H1 (cell line): ENCODE measurements at regions not wholly inside any gene's neighbourhood (a gene's known extent, or its start where the extent isn't known, plus 50 kb on each side); places are given as distances from the start of the nearest gene placed in this dataset.

Source experiments
- TF ChIP-seq, protein P1 (sequence below): IDR thresholded peaks from 2 replicates; pipeline ENCODE4 v1.6.1; 2012; ENCODE audit warnings: inconsistent platforms

DNA sequence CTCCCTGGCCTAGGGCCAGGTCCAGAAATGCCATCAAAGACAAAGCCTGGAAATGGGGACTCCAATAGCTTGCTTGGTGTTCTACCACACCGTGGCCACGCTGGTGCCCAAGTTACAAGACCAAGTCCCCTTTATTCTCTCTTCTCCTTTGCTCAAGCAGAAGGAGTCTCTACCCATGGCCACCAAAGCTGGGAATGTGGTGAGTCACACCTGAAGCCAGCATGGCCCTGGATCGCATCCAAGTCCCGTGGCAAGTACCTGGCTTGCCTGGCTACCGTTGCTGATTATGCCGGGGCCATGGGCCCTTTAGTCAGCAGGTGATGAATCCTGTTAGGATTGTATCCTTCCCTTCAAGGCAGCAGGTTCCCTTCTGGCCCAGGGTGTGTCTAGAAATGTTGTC, 260.0 kb downstream of the HAPSTR1 start (continued):
- TF ChIP-seq, protein P1, sequence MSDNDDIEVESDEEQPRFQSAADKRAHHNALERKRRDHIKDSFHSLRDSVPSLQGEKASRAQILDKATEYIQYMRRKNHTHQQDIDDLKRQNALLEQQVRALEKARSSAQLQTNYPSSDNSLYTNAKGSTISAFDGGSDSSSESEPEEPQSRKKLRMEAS = no peak
- TF ChIP-seq, all 59 proteins: peak for 0
